ENCODE measurements at regions not wholly inside any gene's neighbourhood (a gene's known extent, or its start where the extent isn't known, plus 50 kb on each side); places are given as distances from the start of the nearest gene placed in this dataset.

- no peak for TF ChIP-seq CTCF (conservative IDR thresholded peaks at IDR 0.05; ENCODE audit: low read length)
- TF ChIP-seq EZH2phosphoT487 (IDR thresholded peaks at IDR 0.05; ENCODE audit: borderline replicate concordance), result no peak
Measured at GRCh38 chrX:20378233-20378920, 111.7 kb upstream of the RPS6KA3 start.
